ENCODE measurements at regions not wholly inside any gene's neighbourhood (a gene's known extent, or its start where the extent isn't known, plus 50 kb on each side); places are given as distances from the start of the nearest gene placed in this dataset.

- no peak overlapping the region for H2AFZ ChIP-seq (ENCODE audit: low read depth, low read length)
- H4K20me1 ChIP-seq (ENCODE audit: insufficient read depth, low read length), result no peaks in the 10 kb centered on the region
- TF ChIP-seq EZH2 (IDR thresholded peaks at IDR 0.05; ENCODE audit: borderline replicate concordance, low read depth, low read length, severe bottlenecking) (no peak), CTCF (IDR thresholded peaks at IDR 0.05; ENCODE audit: borderline replicate concordance, extremely low read depth, low read length, poor library complexity, severe bottlenecking) (no peak)
- no peak overlapping the region for H3K27ac ChIP-seq (ENCODE audit: low read length)
- no peak overlapping the region for H3K9ac ChIP-seq (ENCODE audit: low read depth, low read length)
- no peaks in the 10 kb centered on the region for H3K27me3 ChIP-seq (ENCODE audit: insufficient read depth, low read length, poor library complexity)
- no peak overlapping the region for H3K4me2 ChIP-seq (ENCODE audit: insufficient read depth, low read length)
- no peaks in the 10 kb centered on the region for H3K36me3 ChIP-seq (ENCODE audit: insufficient read depth, low read length)
- DNase-seq, result no peak
- H3K4me1 ChIP-seq (ENCODE audit: insufficient read depth, low read length), result no peaks in the 10 kb centered on the region
- no peaks in the 10 kb centered on the region for H3K9me3 ChIP-seq (ENCODE audit: insufficient read depth, low read length, severe bottlenecking)
- H3K4me3 ChIP-seq (ENCODE audit: low read depth in 1 of 2, low read length in 2 of 2), result no peak overlapping the region
- no peak for ATAC-seq (ENCODE audit: insufficient read depth, low read depth)
- H3K79me2 ChIP-seq (ENCODE audit: insufficient read depth, low read length), result no peaks in the 10 kb centered on the region
Observed at GRCh38 chr1:187862506-187862905, 1033.8 kb downstream of the PLA2G4A start.

GRCh38 chr1:187870552-187870951 lies 1041.8 kb downstream of the PLA2G4A start:
- H3K27me3 ChIP-seq (ENCODE audit: insufficient read depth, low read length, poor library complexity), result no peaks in the 10 kb centered on the region
- no peak overlapping the region for H3K4me3 ChIP-seq (ENCODE audit: low read depth in 1 of 2, low read length in 2 of 2)
- H3K36me3 ChIP-seq (ENCODE audit: insufficient read depth, low read length), result no peaks in the 10 kb centered on the region
- no peak for DNase-seq
- TF ChIP-seq CTCF (IDR thresholded peaks at IDR 0.05; ENCODE audit: borderline replicate concordance, extremely low read depth, low read length, poor library complexity, severe bottlenecking), result no peak
- no peak for TF ChIP-seq EZH2 (IDR thresholded peaks at IDR 0.05; ENCODE audit: borderline replicate concordance, low read depth, low read length, severe bottlenecking)
- no peaks in the 10 kb centered on the region for H3K79me2 ChIP-seq (ENCODE audit: insufficient read depth, low read length)
- no peaks in the 10 kb centered on the region for H4K20me1 ChIP-seq (ENCODE audit: insufficient read depth, low read length)
- H3K9me3 ChIP-seq (ENCODE audit: insufficient read depth, low read length, severe bottlenecking), result no peaks in the 10 kb centered on the region
- no peak overlapping the region for H3K27ac ChIP-seq (ENCODE audit: low read length)
- no peak overlapping the region for H2AFZ ChIP-seq (ENCODE audit: low read depth, low read length)
- no peak overlapping the region for H3K9ac ChIP-seq (ENCODE audit: low read depth, low read length)
- H3K4me2 ChIP-seq (ENCODE audit: insufficient read depth, low read length), result no peak overlapping the region
- ATAC-seq (ENCODE audit: insufficient read depth, low read depth), result no peak
- no peaks in the 10 kb centered on the region for H3K4me1 ChIP-seq (ENCODE audit: insufficient read depth, low read length)

GRCh38 chr1:187871177-187871845 lies 1042.6 kb downstream of the PLA2G4A start:
- no peak for ATAC-seq (ENCODE audit: insufficient read depth, low read depth)

More at GRCh38 chr1:187871177-187871845, 1042.6 kb downstream of the PLA2G4A start:
- Histone ChIP-seq H3K79me2 (ENCODE audit: insufficient read depth, low read length) (no peaks in the 10 kb centered on the region), H3K4me3 (ENCODE audit: low read depth in 1 of 2, low read length in 2 of 2) (no peak overlapping the region), H3K4me2 (ENCODE audit: insufficient read depth, low read length) (no peak overlapping the region), H3K27ac (ENCODE audit: low read length) (no peak overlapping the region), H3K27me3 (ENCODE audit: insufficient read depth, low read length, poor library complexity) (no peaks in the 10 kb centered on the region), H4K20me1 (ENCODE audit: insufficient read depth, low read length) (no peaks in the 10 kb centered on the region), H3K36me3 (ENCODE audit: insufficient read depth, low read length) (no peaks in the 10 kb centered on the region), H3K9me3 (ENCODE audit: insufficient read depth, low read length, severe bottlenecking) (no peaks in the 10 kb centered on the region), H3K4me1 (ENCODE audit: insufficient read depth, low read length) (no peaks in the 10 kb centered on the region), H2AFZ (ENCODE audit: low read depth, low read length) (no peak overlapping the region), H3K9ac (ENCODE audit: low read depth, low read length) (no peak overlapping the region)
- no peak for TF ChIP-seq CTCF (IDR thresholded peaks at IDR 0.05; ENCODE audit: borderline replicate concordance, extremely low read depth, low read length, poor library complexity, severe bottlenecking)
- TF ChIP-seq EZH2 (IDR thresholded peaks at IDR 0.05; ENCODE audit: borderline replicate concordance, low read depth, low read length, severe bottlenecking), result no peak
- DNase-seq, result no peak
